NOMO-1 treated with DMSO at 0.1 percent for 48 hours (cell line): ENCODE measurements at regions not wholly inside any gene's neighbourhood (a gene's known extent, or its start where the extent isn't known, plus 50 kb on each side); places are given as distances from the start of the nearest gene placed in this dataset.

ENCODE experiments used
- DNase-seq: peaks from one replicate; lab custom pipeline; 2025; ENCODE audit not compliant: unreplicated experiment; lab: John Stamatoyannopoulos, UW

- DNase-seq = no peak
These were observed 126.0 kb upstream of the PMEPA1 start for GRCh38 chr20:57835588-57836455.

DNA sequence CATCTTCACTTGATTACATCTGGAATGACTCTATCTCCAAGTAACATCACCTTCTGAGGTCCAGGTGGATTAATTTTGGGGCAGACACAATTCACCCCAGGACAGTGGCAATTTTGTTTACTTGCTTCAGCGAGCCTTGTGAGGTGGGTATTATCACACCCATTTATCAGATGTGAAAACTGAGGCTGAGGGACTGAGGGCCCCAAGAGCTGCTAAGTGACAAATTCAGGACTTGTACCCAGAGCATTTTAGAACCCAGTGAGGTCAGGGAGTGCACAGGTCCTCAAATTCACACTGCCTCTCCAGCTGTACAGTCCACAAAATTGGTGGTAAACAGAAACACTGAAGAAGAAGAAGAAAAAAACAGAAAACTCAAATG lies 125.2 kb upstream of the PMEPA1 start:
- DNase-seq = no peak

GRCh38 chr20:57834306-57835073 lies 124.7 kb upstream of the PMEPA1 start:
- no peak for DNase-seq

- no peak for DNase-seq
These were observed 122.3 kb upstream of the PMEPA1 start for GRCh38 chr20:57831993-57832585.

GRCh38 chr20:57831326-57831992 lies 121.6 kb upstream of the PMEPA1 start:
- DNase-seq = no peak

DNA sequence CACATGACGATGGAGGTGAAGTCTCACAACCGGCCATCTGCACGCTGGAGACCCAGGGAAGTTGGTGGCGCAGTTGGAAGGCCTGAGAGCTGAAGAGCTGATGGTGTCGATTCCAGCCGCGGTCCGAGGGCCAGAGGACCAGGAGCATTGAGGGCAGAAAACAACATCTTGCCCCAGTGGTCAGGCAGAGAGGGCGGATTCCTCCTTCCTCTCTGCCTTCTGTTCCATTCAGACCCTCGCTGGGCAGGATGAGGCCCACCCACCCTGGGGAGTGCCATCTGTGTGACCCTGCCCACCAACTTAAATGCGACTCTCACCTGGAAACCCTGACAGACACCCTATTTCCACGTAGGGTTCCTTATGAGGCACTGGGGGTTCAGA lies 120.7 kb upstream of the PMEPA1 start:
- DNase-seq = no peak

GRCh38 chr20:57829805-57830514 lies 120.1 kb upstream of the PMEPA1 start:
- DNase-seq = no peak

GRCh38 chr20:57829336-57829735 lies 119.5 kb upstream of the PMEPA1 start:
- DNase-seq = no peak

GRCh38 chr20:57828696-57829095 lies 118.9 kb upstream of the PMEPA1 start:
- no peak for DNase-seq

DNA sequence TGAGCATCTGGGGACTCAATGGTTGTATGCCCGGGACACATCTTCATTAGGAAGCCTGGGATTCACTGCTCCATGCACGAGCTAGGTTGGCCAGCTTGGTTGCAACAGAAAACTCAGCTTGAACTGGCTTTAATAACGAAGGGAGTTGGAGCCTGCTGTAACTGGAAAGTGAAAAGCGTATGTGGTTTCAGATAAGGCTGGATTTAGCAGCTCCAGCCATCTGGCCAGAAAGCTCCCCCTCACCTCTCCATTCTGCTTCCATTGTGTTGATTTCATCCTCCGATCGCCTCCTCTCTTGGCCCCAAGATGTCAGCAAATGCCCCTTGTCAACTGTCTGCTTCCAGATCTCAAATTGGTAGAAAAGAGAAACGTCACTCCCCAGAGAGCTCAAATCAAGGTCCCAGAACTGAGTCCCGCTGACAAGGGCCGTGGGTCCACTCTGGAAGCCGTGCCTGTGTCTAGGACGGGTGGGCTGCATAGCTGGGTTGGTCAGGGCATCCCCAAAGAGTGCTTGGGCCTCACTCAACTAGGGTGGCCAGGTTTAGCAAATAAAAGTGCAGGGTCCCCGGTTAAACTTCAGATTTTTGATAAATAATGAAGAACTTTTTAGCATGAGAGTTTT lies 117.0 kb upstream of the PMEPA1 start:
- DNase-seq = no peak

GRCh38 chr20:57824909-57825308 lies 115.1 kb upstream of the PMEPA1 start:
- no peak for DNase-seq

DNA sequence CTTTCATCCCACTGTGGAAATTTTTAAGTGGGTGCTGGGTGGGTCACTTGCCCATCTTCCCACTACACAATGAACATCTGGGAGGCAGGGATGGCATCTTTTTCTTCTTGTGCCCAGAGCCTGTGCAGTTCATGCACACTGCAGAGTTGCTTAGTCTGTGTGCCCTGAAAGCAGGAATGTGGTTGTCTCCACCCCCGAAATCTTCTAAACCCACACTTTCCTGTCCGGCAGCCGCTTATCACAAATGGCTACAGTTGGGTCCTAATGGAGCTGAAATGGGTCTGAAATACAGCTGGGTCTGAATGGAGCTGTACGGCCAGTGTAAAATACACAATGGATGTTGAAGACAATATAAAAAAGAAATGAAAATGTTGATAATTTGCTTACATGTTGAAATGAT lies 112.1 kb upstream of the PMEPA1 start:
- DNase-seq = no peak

DNA sequence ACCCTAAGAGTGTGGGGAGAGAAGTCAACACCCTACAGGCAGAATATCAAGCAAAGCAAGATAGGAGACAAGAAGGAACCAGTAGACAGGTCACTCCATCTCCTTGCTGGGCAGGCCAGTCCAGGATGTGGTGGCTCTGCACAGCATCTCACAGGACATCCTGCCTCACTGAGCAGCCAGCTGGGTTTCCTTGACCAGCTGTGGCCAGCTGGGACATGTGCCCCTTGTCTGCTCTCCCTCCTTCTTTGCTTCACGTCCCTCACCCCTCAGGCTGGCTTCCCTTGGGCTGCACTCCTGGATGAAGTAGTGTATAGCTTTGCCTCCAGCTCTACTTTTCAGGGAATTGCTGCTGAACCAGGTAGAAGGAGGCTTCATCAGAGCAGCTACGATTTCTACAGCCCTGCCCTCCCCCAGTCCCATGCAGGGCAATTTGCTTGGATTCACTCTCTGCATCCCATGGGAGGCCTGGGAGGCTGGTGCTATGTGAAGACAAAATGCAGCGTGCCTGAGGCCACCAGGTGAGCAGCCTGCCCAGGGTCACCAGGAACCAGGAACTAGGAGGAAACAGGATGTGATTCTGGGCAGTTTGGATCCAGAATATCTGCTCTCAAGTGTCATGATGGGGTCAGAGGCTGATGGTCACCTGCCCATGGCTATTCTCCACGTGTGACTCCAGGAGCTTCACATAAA lies 110.0 kb upstream of the PMEPA1 start:
- no peak for DNase-seq

- no peak for DNase-seq
These were observed 109.5 kb upstream of the PMEPA1 start for GRCh38 chr20:57819291-57819690.

DNA sequence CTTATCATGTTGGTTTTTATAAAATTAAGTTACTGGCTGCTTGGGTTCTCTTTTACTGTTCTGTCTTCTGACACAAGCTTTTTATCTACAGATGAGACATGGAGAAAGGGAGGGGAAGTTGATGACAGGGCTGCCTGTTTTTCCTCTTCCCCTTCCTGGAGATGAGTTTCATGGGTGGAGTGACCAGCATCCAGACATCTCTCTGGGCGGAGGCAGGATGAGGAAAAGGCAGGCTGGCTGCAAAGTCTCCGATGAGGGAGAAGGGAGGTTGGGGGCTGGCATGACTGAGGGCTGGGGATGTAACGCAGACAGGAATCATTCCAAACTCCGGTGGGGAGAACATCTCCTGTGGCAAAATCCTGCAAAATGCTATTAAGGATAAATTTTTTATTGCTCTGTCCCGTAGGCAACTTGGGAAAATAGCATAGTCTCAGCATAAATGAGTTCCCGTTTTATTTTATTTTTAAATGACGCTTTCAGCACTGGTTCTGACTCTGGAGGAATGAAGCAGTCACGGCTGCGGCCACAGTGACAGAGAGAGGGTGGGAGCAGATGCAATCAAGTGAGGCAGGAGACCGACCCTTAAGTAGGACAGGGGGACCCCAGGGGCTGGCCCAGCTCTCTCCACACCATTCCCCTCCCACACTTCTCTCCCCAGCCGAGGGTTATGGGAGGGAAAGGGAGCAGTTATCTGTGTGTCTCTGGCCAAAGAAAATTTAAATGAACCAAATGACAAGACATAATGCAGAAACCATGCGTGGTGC lies 108.8 kb upstream of the PMEPA1 start:
- no peak for DNase-seq

- no peak for DNase-seq
These were observed 105.6 kb upstream of the PMEPA1 start for GRCh38 chr20:57815405-57815804.

DNA sequence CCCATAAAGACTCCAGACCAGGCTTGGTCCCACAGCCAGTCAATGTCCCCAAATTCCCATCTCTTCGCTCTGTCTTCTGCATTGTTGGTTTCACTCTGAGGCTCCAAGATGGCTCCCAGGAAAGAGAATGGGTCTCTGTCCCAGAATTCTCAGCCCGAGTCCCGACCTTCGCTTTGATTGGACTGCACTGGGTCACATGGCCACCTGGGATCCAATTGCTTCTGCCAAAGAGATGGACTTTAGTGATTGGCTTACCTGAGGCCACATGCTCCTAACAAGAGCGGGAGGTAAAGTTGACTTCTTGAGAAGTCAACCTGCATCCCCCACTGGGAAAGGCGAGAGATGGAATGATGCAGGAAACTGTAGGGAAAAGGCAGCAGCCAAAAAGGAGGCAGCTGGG lies 104.7 kb upstream of the PMEPA1 start:
- DNase-seq = no peak

DNA sequence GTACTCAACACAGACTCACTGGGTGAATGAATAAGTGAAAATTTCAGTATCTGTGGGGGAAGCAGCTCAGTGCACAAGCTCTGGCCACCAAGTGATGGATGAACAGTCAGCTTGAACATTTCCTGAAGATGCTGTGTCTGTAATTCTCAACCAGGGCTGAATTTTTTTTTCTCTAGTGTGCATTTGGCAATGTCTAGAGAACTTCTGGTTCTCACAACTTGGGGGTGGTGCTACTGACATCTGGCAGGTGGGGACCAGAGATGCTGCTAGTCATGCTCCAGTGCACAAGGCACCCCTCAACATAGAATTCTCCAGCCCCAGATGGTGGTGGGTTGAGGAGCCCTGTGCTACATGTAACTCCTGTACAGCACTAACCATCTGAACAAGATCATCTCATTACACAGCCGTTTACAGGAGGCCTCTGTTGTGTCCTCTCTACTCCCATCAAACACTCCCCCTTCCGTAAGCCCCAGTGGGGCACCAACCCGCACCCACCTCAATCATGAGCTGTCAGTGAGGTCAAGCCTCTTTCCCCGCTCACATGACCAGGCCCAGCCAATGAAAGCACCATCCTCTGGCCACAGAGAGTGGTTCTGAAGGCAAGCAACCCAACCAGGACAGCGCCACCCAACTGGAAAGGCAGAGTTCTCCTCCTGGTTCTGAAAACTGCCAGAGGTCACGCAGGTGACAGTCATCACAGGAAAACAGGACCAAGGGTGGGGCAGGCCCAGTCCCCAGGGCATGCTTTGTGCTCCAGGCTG lies 103.9 kb upstream of the PMEPA1 start:
- DNase-seq = no peak
